ENCODE measurements at regions not wholly inside any gene's neighbourhood (a gene's known extent, or its start where the extent isn't known, plus 50 kb on each side); places are given as distances from the start of the nearest gene placed in this dataset.

DNA sequence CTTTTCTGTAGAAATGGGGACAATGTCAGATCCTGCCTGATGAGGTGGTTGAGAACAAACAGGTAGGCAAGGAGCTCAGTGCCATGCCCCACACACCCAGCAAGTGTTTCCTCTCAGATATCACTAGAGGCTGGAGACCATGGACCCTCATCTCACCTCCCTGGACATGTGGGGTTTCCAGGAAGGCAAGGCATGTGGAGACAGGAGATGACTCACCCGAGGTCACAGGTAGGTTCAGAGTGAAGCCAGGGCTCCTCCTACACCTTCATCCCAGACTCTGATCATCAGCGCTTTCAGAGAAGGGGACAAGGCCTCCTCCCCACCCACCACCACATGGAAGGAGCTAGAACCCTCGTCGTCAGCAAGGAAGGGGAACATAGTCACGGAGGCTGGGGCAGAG is 69.2 kb downstream of the MATN1 start:
- no peak for TF ChIP-seq ZNF274 (IDR thresholded peaks at IDR 0.05; ENCODE audit: low read depth, low read length)
- no peak for TF ChIP-seq SUZ12 (IDR thresholded peaks at IDR 0.05; ENCODE audit: extremely low read depth, insufficient read depth, insufficient read length)
- TF ChIP-seq YY1 (IDR thresholded peaks at IDR 0.05; ENCODE audit: insufficient read depth, insufficient read length) = no peak

All from NT2/D1 (cell line).